ENCODE measurements at regions not wholly inside any gene's neighbourhood (a gene's known extent, or its start where the extent isn't known, plus 50 kb on each side); places are given as distances from the start of the nearest gene placed in this dataset.

DNA sequence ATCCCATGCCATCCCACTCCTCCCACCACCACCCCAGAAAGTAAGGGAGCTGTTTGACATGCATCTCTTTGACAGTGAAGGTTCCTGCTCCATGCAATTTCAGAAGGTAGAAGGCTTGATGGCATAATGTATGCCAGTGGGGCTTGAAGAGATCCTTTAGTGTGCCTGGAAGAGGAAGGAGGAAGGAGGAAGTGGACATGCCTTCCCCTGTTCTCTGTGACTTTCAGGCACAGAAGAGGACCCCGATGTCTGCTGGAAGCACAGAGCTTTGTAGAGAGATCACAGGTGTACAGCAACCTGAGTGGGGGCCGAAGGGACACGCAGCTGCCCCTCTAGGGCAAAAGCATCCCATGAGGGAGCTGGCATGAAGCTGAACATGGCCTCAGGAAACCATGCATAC lies 171.6 kb downstream of the CD47 start:
- TF ChIP-seq CTCF (IDR thresholded peaks at IDR 0.05), result no peak
- no peak for TF ChIP-seq POLR2A (IDR thresholded peaks at IDR 0.05)

Measured in Peyer's patch (tissue), 4 donors.